OCI-LY1 (cell line): ENCODE measurements at regions not wholly inside any gene's neighbourhood (a gene's known extent, or its start where the extent isn't known, plus 50 kb on each side); places are given as distances from the start of the nearest gene placed in this dataset.

Experiments used
- H2AFZ ChIP-seq: fragments of 200-600 bp; sonication (generic), shearing (Covaris generic); 2 replicates; pipeline ENCODE4 v1.6.0; 2014; ENCODE audit warnings: antibody characterized with exemption, mild to moderate bottlenecking, low read length
- H3F3A ChIP-seq: fragments of 200-600 bp; sonication (generic), shearing (Covaris generic); 2 replicates; pipeline ENCODE4 v1.6.0; 2014; ENCODE audit warnings: mild to moderate bottlenecking, antibody characterized with exemption, low read length, moderate library complexity; ENCODE audit not compliant: insufficient read depth
- H3K27ac ChIP-seq: fragments of 200-600 bp; sonication (generic); 2 replicates; pipeline ENCODE4 v1.5.1; 2014; ENCODE audit warnings: low read length, mixed run types, mild to moderate bottlenecking, low read depth; ENCODE audit not compliant: poor library complexity, severe bottlenecking
- H3K27me3 ChIP-seq: fragments of 200-600 bp; sonication (generic); 2 replicates; pipeline ENCODE4 v1.6.0; 2014; ENCODE audit warnings: antibody characterized with exemption, mild to moderate bottlenecking, low read length, moderate library complexity; ENCODE audit not compliant: insufficient read depth
- H3K36me3 ChIP-seq: fragments of 200-600 bp; sonication (generic); 2 replicates; pipeline ENCODE4 v1.6.1; 2014; ENCODE audit warnings: mild to moderate bottlenecking, antibody characterized with exemption, low read length, moderate library complexity, mixed read lengths; ENCODE audit not compliant: insufficient read depth
- H3K4me1 ChIP-seq: fragments of 200-600 bp; sonication (generic); 2 replicates; pipeline ENCODE4 v1.5.1; 2014; ENCODE audit warnings: mild to moderate bottlenecking, low read length, moderate library complexity; ENCODE audit not compliant: insufficient read depth, severe bottlenecking
- H3K4me2 ChIP-seq: fragments of 200-600 bp; sonication (generic), shearing (Covaris generic); 2 replicates; pipeline ENCODE4 v1.6.1; 2014; ENCODE audit warnings: low read length
- H3K4me3 ChIP-seq: fragments of 200-600 bp; sonication (generic); 2 replicates; pipeline ENCODE4 v1.5.1; 2014; ENCODE audit warnings: low read length, low read depth, mild to moderate bottlenecking, mixed read lengths; ENCODE audit not compliant: poor library complexity, severe bottlenecking
- H3K79me2 ChIP-seq: fragments of 200-600 bp; shearing (Covaris generic); 2 replicates; pipeline ENCODE4 v1.6.1; 2016; ENCODE audit warnings: mixed run types, low read length, mixed read lengths; ENCODE audit not compliant: insufficient read depth
- H3K9ac ChIP-seq: fragments of 200-600 bp; sonication (generic), shearing (Covaris generic); 2 replicates; pipeline ENCODE4 v1.6.1; 2014; ENCODE audit warnings: mild to moderate bottlenecking, low read length, mixed read lengths
- H3K9me2 ChIP-seq: fragments of 200-600 bp; sonication (generic), shearing (Covaris generic); 2 replicates; pipeline ENCODE4 v1.6.1; 2014; ENCODE audit warnings: low read depth, mild to moderate bottlenecking, low read length, mixed read lengths
- H3K9me3 ChIP-seq: fragments of 200-600 bp; shearing (Covaris generic); 2 replicates; pipeline ENCODE4 v1.6.1; 2014; ENCODE audit warnings: low read length, mixed read lengths
- H4K20me1 ChIP-seq: fragments of 200-600 bp; sonication (generic), shearing (Covaris generic); 2 replicates; pipeline ENCODE4 v1.6.0; 2016; ENCODE audit warnings: mild to moderate bottlenecking, low read length; ENCODE audit not compliant: insufficient read depth
- CTCF ChIP-seq: fragments of 200-600 bp; sonication (generic), shearing (Covaris generic); IDR thresholded peaks from 2 replicates; pipeline ENCODE4 v1.5.1; 2017; ENCODE audit warnings: mild to moderate bottlenecking, antibody characterized with exemption, low read length, moderate library complexity, mixed read lengths
- EZH2 ChIP-seq: fragments of 200-600 bp; sonication (generic), shearing (Covaris generic); IDR thresholded peaks from 2 replicates; pipeline ENCODE4 v1.8.0; 2017; ENCODE audit warnings: borderline replicate concordance, mixed run types, mild to moderate bottlenecking, antibody characterized with exemption, low read length, moderate library complexity, mixed read lengths

GRCh38 chr20:48156521-48156920 lies 371.2 kb upstream of the SULF2 start:
- H3K36me3 ChIP-seq: no peaks in the 10 kb centered on the region
- no peaks in the 10 kb centered on the region for H3F3A ChIP-seq
- H3K9me2 ChIP-seq: no peaks in the 10 kb centered on the region
- H3K27ac ChIP-seq: no peak overlapping the region
- no peaks in the 10 kb centered on the region for H3K79me2 ChIP-seq
- no peak overlapping the region for H3K4me3 ChIP-seq
- H3K4me1 ChIP-seq: no peaks in the 10 kb centered on the region
- no peak overlapping the region for H3K9ac ChIP-seq
- H3K9me3 ChIP-seq: no peaks in the 10 kb centered on the region
- H3K27me3 ChIP-seq: no peaks in the 10 kb centered on the region
- no peak overlapping the region for H3K4me2 ChIP-seq
- no peaks in the 10 kb centered on the region for H4K20me1 ChIP-seq
- TF ChIP-seq EZH2 (no peak), CTCF (no peak)
- H2AFZ ChIP-seq: no peak overlapping the region

GRCh38 chr20:48155268-48155667 lies 370.0 kb upstream of the SULF2 start:
- no peak overlapping the region for H3K4me2 ChIP-seq
- H2AFZ ChIP-seq: no peak overlapping the region
- no peak for TF ChIP-seq CTCF
- no peak for TF ChIP-seq EZH2
- no peaks in the 10 kb centered on the region for H3K9me2 ChIP-seq
- no peaks in the 10 kb centered on the region for H4K20me1 ChIP-seq
- no peaks in the 10 kb centered on the region for H3F3A ChIP-seq
- H3K9me3 ChIP-seq: no peaks in the 10 kb centered on the region
- no peaks in the 10 kb centered on the region for H3K27me3 ChIP-seq
- no peaks in the 10 kb centered on the region for H3K36me3 ChIP-seq
- no peak overlapping the region for H3K9ac ChIP-seq
- no peaks in the 10 kb centered on the region for H3K4me1 ChIP-seq
- H3K79me2 ChIP-seq: no peaks in the 10 kb centered on the region
- H3K4me3 ChIP-seq: no peak overlapping the region
- H3K27ac ChIP-seq: no peak overlapping the region

GRCh38 chr20:48154040-48154765 lies 368.9 kb upstream of the SULF2 start:
- Histone ChIP-seq H3K9me3 (no peaks in the 10 kb centered on the region), H3K9ac (no peak overlapping the region), H3K36me3 (no peaks in the 10 kb centered on the region), H4K20me1 (no peaks in the 10 kb centered on the region), H3K4me3 (no peak overlapping the region), H3K27ac (no peak overlapping the region), H3K9me2 (no peaks in the 10 kb centered on the region), H2AFZ (no peak overlapping the region), H3K4me1 (no peaks in the 10 kb centered on the region), H3K4me2 (no peak overlapping the region), H3K79me2 (no peaks in the 10 kb centered on the region), H3K27me3 (no peaks in the 10 kb centered on the region), H3F3A (no peaks in the 10 kb centered on the region)
- TF ChIP-seq EZH2: no peak
- no peak for TF ChIP-seq CTCF
